Liver (tissue), 2 donors: ENCODE measurements at regions not wholly inside any gene's neighbourhood (a gene's known extent, or its start where the extent isn't known, plus 50 kb on each side); places are given as distances from the start of the nearest gene placed in this dataset.

Source experiments
- TF ChIP-seq, protein P1 (sequence below): fragments of 150-350 bp; IDR thresholded peaks from 2 replicates; pipeline ENCODE4 v1.5.1; 2017; ENCODE audit warnings: improper control_type of control experiment, low read depth, low read length; ENCODE audit not compliant: missing input control
- TF ChIP-seq, protein P2 (sequence below): IDR thresholded peaks from 2 replicates; pipeline ENCODE4 v1.6.1; 2016; ENCODE audit warnings: antibody characterized with exemption, mild to moderate bottlenecking
- donor health status: healthy.

DNA sequence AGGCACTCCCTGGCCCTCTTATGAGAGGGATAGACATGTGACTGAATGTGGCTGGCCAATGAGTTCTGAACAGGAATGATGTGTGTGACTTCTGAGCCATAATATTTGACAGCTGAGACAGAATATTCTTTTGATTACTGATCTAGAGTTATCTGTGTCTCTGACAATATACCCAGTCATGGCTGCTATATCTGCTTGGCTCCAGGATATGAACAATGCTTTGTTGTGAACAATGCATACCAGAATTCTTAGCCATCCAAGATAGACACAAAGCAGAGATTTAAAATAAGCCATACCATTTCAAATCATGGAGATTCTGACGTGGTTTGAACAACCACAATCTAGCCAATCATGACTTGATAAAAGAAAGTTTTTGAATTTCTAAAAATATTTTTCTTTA, 840.3 kb upstream of the SEMA6A start:
- TF ChIP-seq, protein P1, sequence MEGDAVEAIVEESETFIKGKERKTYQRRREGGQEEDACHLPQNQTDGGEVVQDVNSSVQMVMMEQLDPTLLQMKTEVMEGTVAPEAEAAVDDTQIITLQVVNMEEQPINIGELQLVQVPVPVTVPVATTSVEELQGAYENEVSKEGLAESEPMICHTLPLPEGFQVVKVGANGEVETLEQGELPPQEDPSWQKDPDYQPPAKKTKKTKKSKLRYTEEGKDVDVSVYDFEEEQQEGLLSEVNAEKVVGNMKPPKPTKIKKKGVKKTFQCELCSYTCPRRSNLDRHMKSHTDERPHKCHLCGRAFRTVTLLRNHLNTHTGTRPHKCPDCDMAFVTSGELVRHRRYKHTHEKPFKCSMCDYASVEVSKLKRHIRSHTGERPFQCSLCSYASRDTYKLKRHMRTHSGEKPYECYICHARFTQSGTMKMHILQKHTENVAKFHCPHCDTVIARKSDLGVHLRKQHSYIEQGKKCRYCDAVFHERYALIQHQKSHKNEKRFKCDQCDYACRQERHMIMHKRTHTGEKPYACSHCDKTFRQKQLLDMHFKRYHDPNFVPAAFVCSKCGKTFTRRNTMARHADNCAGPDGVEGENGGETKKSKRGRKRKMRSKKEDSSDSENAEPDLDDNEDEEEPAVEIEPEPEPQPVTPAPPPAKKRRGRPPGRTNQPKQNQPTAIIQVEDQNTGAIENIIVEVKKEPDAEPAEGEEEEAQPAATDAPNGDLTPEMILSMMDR: no peak
- TF ChIP-seq, protein P2, sequence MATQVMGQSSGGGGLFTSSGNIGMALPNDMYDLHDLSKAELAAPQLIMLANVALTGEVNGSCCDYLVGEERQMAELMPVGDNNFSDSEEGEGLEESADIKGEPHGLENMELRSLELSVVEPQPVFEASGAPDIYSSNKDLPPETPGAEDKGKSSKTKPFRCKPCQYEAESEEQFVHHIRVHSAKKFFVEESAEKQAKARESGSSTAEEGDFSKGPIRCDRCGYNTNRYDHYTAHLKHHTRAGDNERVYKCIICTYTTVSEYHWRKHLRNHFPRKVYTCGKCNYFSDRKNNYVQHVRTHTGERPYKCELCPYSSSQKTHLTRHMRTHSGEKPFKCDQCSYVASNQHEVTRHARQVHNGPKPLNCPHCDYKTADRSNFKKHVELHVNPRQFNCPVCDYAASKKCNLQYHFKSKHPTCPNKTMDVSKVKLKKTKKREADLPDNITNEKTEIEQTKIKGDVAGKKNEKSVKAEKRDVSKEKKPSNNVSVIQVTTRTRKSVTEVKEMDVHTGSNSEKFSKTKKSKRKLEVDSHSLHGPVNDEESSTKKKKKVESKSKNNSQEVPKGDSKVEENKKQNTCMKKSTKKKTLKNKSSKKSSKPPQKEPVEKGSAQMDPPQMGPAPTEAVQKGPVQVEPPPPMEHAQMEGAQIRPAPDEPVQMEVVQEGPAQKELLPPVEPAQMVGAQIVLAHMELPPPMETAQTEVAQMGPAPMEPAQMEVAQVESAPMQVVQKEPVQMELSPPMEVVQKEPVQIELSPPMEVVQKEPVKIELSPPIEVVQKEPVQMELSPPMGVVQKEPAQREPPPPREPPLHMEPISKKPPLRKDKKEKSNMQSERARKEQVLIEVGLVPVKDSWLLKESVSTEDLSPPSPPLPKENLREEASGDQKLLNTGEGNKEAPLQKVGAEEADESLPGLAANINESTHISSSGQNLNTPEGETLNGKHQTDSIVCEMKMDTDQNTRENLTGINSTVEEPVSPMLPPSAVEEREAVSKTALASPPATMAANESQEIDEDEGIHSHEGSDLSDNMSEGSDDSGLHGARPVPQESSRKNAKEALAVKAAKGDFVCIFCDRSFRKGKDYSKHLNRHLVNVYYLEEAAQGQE: no peak
